GM06990 (cell line): ENCODE measurements at regions not wholly inside any gene's neighbourhood (a gene's known extent, or its start where the extent isn't known, plus 50 kb on each side); places are given as distances from the start of the nearest gene placed in this dataset.

Experiments used
- DNase-seq: peaks from one replicate; pipeline ENCODE4 v3.0.0-alpha.2; 2011; ENCODE audit not compliant: insufficient read length; ENCODE audit errors: extremely low read depth
- H3K27me3 ChIP-seq: replicated peaks from 2 replicates; pipeline ENCODE4 v1.6.0; 2011; ENCODE audit warnings: low read length; ENCODE audit not compliant: control insufficient read depth, insufficient read depth
- H3K36me3 ChIP-seq: 2 replicates; pipeline ENCODE4 v1.5.1; 2011; ENCODE audit warnings: low read length; ENCODE audit not compliant: control insufficient read depth, insufficient read depth
- H3K4me3 ChIP-seq: replicated peaks from 2 replicates; pipeline ENCODE4 v1.5.1; 2011; ENCODE audit warnings: low read depth, mild to moderate bottlenecking, control low read depth, low read length
- TF ChIP-seq, protein P1 (sequence below): IDR thresholded peaks from 2 replicates; pipeline ENCODE4 v1.5.1; 2011; ENCODE audit warnings: low read length, control low read depth, mild to moderate bottlenecking, inconsistent platforms; ENCODE audit not compliant: insufficient read depth, poor library complexity, severe bottlenecking

DNA sequence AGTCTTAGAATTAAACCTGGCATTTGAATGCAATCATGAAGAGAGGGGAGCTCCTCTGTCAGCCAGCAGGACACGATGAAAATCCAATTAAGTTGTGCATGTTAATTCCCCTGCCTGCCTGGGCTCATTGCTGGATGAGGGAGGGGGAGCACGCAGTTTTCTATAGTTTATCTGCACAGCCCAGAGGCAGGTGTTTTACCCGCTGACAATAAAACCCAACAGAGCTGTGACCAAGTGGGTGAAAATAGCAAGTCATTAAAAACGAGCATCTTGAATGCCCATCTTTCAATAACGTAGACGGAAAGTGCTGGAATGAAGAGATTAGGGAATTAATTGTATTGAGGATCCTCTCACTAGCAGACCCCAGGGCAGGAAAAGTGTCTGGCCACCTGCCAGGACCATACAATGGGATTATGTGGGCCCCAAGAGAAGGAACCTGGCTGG is 100.1 kb upstream of the FAM20C start:
- Histone ChIP-seq H3K36me3 (no peaks in the 10 kb centered on the region), H3K4me3 (no peak overlapping the region), H3K27me3 (no peaks in the 10 kb centered on the region; the same call in 1 of the 2 replicates)
- TF ChIP-seq, protein P1, sequence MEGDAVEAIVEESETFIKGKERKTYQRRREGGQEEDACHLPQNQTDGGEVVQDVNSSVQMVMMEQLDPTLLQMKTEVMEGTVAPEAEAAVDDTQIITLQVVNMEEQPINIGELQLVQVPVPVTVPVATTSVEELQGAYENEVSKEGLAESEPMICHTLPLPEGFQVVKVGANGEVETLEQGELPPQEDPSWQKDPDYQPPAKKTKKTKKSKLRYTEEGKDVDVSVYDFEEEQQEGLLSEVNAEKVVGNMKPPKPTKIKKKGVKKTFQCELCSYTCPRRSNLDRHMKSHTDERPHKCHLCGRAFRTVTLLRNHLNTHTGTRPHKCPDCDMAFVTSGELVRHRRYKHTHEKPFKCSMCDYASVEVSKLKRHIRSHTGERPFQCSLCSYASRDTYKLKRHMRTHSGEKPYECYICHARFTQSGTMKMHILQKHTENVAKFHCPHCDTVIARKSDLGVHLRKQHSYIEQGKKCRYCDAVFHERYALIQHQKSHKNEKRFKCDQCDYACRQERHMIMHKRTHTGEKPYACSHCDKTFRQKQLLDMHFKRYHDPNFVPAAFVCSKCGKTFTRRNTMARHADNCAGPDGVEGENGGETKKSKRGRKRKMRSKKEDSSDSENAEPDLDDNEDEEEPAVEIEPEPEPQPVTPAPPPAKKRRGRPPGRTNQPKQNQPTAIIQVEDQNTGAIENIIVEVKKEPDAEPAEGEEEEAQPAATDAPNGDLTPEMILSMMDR = no peak
- no peak for DNase-seq

DNA sequence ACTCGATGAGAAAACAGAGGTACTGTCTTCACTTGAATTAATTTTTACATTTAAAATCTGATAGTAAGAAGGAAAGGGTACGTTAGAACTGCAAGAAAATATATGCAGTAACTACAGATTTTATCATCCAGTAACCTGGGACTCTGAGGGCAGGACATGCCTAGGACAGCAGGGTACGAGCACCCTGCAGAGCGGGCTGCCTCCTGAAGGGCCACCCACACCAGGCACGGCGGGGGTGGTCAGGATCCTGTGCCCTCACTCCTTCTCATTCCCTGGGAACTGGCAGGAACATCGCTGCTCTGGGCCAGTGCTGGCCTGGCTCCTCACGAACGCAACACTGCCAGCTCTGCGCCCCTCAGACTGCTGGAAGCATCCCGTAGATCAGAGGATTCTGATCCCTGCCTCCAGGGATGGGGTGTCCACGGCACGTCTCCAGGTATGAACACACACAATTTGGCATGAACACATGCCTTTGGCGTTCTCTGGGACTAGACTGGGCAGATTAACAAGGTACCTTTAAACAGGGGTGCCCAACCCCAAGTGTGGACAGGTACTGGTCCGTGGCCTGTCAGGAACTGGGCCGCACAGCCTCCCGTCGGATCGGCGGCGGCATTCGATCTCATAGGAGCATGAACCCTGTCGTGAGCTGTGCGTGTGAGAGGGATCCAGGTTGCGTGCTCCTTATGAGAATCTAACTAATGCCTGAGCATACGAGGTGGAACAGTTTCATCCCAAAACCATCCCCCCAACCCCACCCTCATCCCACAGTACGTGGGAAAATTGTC is 99.3 kb upstream of the FAM20C start:
- TF ChIP-seq, protein P1 = no peak

DNA sequence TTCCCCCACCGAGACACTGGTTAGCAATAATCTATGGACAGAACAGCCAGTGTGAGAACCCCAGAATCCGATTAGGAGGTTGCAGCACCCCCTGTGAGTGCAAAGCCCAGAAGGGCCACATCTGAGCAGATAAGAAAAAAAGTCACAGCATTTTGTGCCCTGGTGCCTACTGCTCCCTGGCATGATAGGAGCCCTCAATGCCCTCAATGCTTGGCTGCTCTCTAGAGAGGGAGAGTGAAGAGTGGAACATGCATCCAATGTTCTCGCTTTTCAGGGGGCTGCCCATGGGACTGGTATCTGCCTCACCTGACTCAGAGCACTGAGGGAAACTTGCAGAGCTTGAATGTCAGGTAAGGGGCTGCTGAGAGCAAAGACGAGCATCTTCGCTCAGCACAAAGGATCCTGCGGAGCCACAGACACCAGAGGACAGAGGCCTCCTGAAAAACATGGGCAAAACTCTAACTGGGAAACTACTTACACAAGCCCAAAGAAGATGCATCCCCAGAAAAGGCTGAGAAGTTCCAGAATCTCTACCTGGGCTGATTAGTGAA is 98.0 kb upstream of the FAM20C start:
- no peak for DNase-seq
- H3K36me3 ChIP-seq = no peaks in the 10 kb centered on the region
- no peaks in the 10 kb centered on the region; the same call in 1 of the 2 replicates for H3K27me3 ChIP-seq
- TF ChIP-seq, protein P1 = no peak
- no peak overlapping the region for H3K4me3 ChIP-seq

More for the DNA sequence above, 99.3 kb upstream of the FAM20C start:
- H3K4me3 ChIP-seq = no peak overlapping the region
- no peaks in the 10 kb centered on the region for H3K36me3 ChIP-seq
- DNase-seq = no peak
- no peaks in the 10 kb centered on the region; the same call in 1 of the 2 replicates for H3K27me3 ChIP-seq

DNA sequence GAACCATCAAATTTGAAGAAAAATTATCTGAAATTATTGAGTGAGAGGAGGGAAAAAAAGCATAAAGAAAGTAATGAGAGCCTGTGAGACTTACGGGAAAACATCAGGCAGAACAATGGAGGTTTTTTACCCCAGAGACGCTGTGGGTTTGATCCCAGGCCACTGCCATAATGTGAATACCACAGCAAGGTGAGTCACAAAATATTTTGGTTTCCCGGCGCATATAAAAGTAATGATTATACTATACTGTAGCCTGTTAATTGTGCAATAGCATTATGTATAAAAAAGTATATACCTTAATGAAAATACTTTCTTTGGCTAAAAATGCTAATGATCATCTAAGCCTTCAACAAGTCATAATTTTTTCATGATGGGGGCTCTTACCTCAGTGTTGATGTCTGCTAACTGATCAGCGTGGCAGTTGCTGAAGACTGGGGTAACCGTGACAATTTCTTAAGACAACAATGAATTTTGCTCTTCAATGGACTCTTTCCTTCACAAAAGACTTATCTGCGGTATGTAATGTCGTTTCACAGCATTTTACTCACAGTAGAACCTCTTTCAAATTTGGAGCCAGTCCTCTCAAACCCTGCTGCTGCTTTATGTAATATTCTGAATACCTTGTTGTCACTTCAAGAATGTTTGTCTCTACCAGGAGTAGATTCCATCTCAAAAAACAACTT is 97.0 kb upstream of the FAM20C start:
- DNase-seq = no peak
- Histone ChIP-seq H3K4me3 (no peak overlapping the region), H3K27me3 (no peaks in the 10 kb centered on the region; the same call in 1 of the 2 replicates), H3K36me3 (no peaks in the 10 kb centered on the region)
- TF ChIP-seq, protein P1 = no peak

DNA sequence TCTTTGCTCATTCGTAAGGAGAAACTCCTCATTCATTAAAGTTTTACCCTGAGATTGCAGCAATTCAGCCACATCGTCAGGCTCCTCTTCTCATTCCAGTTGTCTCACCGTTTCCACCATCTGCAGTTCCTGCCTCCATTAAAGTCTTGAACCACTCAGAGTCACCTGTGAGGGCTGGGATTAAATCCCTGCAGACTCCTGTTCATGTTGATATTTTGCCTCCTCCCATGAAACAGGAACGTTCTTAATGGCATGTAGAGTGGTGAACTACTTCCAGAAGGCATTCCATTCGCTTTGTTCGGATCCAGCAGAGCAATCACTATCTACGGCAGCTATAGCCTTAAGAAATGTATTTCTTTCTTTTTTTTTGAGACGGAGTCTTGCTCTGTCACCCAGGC is 96.5 kb upstream of the FAM20C start:
- no peak overlapping the region for H3K4me3 ChIP-seq
- no peaks in the 10 kb centered on the region for H3K36me3 ChIP-seq
- TF ChIP-seq, protein P1 = no peak
- no peaks in the 10 kb centered on the region; the same call in 1 of the 2 replicates for H3K27me3 ChIP-seq
- no peak for DNase-seq
